HG03442 (cell line): ENCODE measurements at regions not wholly inside any gene's neighbourhood (a gene's known extent, or its start where the extent isn't known, plus 50 kb on each side); places are given as distances from the start of the nearest gene placed in this dataset.

Experiments
- ATAC-seq: cut with Tn5 transposase; IDR thresholded peaks from one replicate; pipeline ENCODE4 v1.9.1; 2021; ENCODE audit warnings: mild to moderate bottlenecking, moderate library complexity; ENCODE audit not compliant: unreplicated experiment

- ATAC-seq, result no peak
These were observed 664.2 kb downstream of the PTPRC start for GRCh38 chr1:199303035-199303434.

GRCh38 chr1:199305053-199305452 lies 666.2 kb downstream of the PTPRC start:
- no peak for ATAC-seq

- ATAC-seq, result no peak
These were observed 668.8 kb downstream of the PTPRC start for GRCh38 chr1:199307496-199308264.

GRCh38 chr1:199308349-199308846 lies 669.6 kb downstream of the PTPRC start:
- no peak for ATAC-seq

- ATAC-seq, result no peak
These were observed 671.9 kb downstream of the PTPRC start for GRCh38 chr1:199310708-199311107.

GRCh38 chr1:199311478-199312262 lies 672.8 kb downstream of the PTPRC start:
- no peak for ATAC-seq

GRCh38 chr1:199312626-199313025 lies 673.8 kb downstream of the PTPRC start:
- ATAC-seq, result no peak

- no peak for ATAC-seq
These were observed 674.6 kb downstream of the PTPRC start for GRCh38 chr1:199313444-199313843.

GRCh38 chr1:199319341-199319740 lies 680.5 kb downstream of the PTPRC start:
- no peak for ATAC-seq

- ATAC-seq, result no peak
These were observed 683.4 kb downstream of the PTPRC start for GRCh38 chr1:199322278-199322677.

GRCh38 chr1:199333180-199333579 lies 694.3 kb upstream of the NR5A2 start:
- ATAC-seq, result no peak

GRCh38 chr1:199335496-199335895 lies 692.0 kb upstream of the NR5A2 start:
- ATAC-seq, result no peak

- peak; percentile 50 for ATAC-seq
These were observed 690.5 kb upstream of the NR5A2 start for GRCh38 chr1:199336745-199337640.

- no peak for ATAC-seq
These were observed 688.8 kb upstream of the NR5A2 start for GRCh38 chr1:199338760-199339159.

GRCh38 chr1:199352351-199352750 lies 675.2 kb upstream of the NR5A2 start:
- no peak for ATAC-seq

- no peak for ATAC-seq
These were observed 673.6 kb upstream of the NR5A2 start for GRCh38 chr1:199353906-199354305.

GRCh38 chr1:199356561-199356960 lies 670.9 kb upstream of the NR5A2 start:
- no peak for ATAC-seq

GRCh38 chr1:199357599-199357998 lies 669.9 kb upstream of the NR5A2 start:
- ATAC-seq, result no peak

- ATAC-seq, result no peak
These were observed 664.5 kb upstream of the NR5A2 start for GRCh38 chr1:199362996-199363395.

- no peak for ATAC-seq
These were observed 654.4 kb upstream of the NR5A2 start for GRCh38 chr1:199373139-199373538.

- ATAC-seq, result no peak
These were observed 650.3 kb upstream of the NR5A2 start for GRCh38 chr1:199377211-199377610.
